ENCODE measurements at regions not wholly inside any gene's neighbourhood (a gene's known extent, or its start where the extent isn't known, plus 50 kb on each side); places are given as distances from the start of the nearest gene placed in this dataset.
"Not testable (repeated sequence)": the region's sequence is repeated elsewhere in the genome, so short reads cannot be mapped to it uniquely, and the experiment has no call there.

DNA sequence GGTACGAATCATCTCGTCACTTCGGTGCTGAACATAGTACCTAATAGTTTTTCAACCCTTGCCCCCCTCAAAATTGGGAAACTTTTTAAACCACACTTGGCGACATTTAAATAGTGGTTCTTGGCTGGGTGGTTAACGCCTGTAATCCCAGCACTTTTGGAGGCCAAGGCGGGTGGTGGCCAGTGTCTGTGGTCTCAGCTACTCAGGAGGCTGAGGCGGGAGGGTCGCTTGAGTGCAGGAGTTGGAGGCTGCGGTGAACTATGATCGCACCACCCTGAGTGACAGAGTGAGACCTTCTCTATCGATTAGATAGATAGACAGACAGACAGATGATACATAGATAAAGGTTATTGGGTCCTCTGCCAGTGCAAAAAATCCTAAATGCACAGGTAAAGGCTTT, 55.5 kb upstream of the RASAL2 start:
- Mint-ChIP-seq H3K27ac (peak overlapping the region in 5 of 7 donors; percentile 54 to 85 (median 70)), H3K36me3 (peaks cover 7 to 10% of the 10 kb centered on the region in 2 donors)

DNA sequence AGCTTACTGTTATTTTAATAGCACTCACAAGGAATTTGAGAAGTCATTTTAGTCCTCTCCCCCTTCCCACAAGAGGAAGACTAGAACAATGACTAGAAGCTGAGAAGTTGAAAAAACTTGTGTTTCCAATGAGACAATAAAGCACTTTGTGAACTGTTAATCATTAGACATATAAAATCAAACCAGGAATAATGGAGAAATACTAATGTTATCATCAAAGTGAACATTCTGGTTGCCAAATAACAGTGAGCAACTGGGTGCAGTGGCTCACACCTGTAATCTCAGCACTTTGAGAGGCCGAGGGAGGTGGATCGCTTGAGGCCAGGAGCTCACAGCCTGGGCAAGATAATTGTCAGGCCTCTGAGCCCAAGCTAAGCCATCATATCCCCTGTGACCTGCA, 54.0 kb upstream of the RASAL2 start:
- intact Hi-C loops (cut with micrococcal nuclease): loop anchor here (10.0 kb wide), 1 partner anchor 245 kb away; no protein-coding TSS in a partner anchor
- TF ChIP-seq, protein P1, sequence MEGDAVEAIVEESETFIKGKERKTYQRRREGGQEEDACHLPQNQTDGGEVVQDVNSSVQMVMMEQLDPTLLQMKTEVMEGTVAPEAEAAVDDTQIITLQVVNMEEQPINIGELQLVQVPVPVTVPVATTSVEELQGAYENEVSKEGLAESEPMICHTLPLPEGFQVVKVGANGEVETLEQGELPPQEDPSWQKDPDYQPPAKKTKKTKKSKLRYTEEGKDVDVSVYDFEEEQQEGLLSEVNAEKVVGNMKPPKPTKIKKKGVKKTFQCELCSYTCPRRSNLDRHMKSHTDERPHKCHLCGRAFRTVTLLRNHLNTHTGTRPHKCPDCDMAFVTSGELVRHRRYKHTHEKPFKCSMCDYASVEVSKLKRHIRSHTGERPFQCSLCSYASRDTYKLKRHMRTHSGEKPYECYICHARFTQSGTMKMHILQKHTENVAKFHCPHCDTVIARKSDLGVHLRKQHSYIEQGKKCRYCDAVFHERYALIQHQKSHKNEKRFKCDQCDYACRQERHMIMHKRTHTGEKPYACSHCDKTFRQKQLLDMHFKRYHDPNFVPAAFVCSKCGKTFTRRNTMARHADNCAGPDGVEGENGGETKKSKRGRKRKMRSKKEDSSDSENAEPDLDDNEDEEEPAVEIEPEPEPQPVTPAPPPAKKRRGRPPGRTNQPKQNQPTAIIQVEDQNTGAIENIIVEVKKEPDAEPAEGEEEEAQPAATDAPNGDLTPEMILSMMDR (IDR thresholded peaks at IDR 0.05): no peak
- Histone ChIP-seq H3K79me2 (ENCODE audit: insufficient read depth, low read length) (no peaks in the 10 kb centered on the region), H3K9ac (ENCODE audit: insufficient read depth, low read length, poor library complexity, severe bottlenecking) (no peak overlapping the region), H3K4me1 (ENCODE audit: control insufficient read depth in 1 of 2, insufficient read depth in 2 of 2, low read length in 2 of 2) (peaks cover 5 to 6% of the 10 kb centered on the region in 2 donors), H4K20me1 (ENCODE audit: insufficient read depth, low read length) (no peaks in the 10 kb centered on the region), H3K27me3 (ENCODE audit: control insufficient read depth in 2 of 2, insufficient read depth in 2 of 2, low read length in 2 of 2) (no peaks in the 10 kb centered on the region), H3K4me3 (replicated peaks in 1 of 3; ENCODE audit: low read depth in 2 of 3, low read length in 3 of 3) (no peak overlapping the region), H3K36me3 (replicated peaks in 1 of 2; ENCODE audit: control insufficient read depth in 1 of 2, insufficient read depth in 2 of 2, low read length in 2 of 2) (no peaks in the 10 kb centered on the region), H3K27ac (ENCODE audit: low read depth in 1 of 2, low read length in 2 of 2) (no peak overlapping the region), H3K9me3 (replicated peaks in 1 of 2; ENCODE audit: control insufficient read depth in 1 of 2, insufficient read depth in 1 of 2, low read length in 2 of 2) (peaks cover 0 to 3% of the 10 kb centered on the region in 2 donors), H2AFZ (ENCODE audit: insufficient read depth, low read depth, low read length, poor library complexity, severe bottlenecking) (no peak overlapping the region), H3K4me2 (replicated peaks; ENCODE audit: extremely low read depth, low read length, poor library complexity, severe bottlenecking) (no peak overlapping the region)
- peaks cover 0 to 4% (median 0%) of the 10 kb centered on the region in 7 donors for H3K9me3 Mint-ChIP-seq
- no peak overlapping the region for H3K4me3 Mint-ChIP-seq
- DNase-seq: no peak
- no peaks in the 10 kb centered on the region for H3K36me3 Mint-ChIP-seq
- peaks cover 7% of the 10 kb centered on the region for H3K4me1 Mint-ChIP-seq
- H3K27ac Mint-ChIP-seq: no peak overlapping the region
- H3K27me3 Mint-ChIP-seq (ENCODE audit: low read depth in 3 of 3): peaks cover 0 to 6% (median 0%) of the 10 kb centered on the region in 3 donors
- no CpG with 5 or more reads among the region's 2 CpGs for WGBS (ENCODE audit: insufficient coverage)

More for the DNA sequence above, 55.5 kb upstream of the RASAL2 start:
- no peak for DNase-seq
- H4K20me1 ChIP-seq (ENCODE audit: insufficient read depth, low read length): no peaks in the 10 kb centered on the region
- H3K27ac ChIP-seq (ENCODE audit: low read depth in 1 of 2, low read length in 2 of 2): peak overlapping the region in 1 of 2 donors; percentile 78
- no peaks in the 10 kb centered on the region for H3K27me3 ChIP-seq (ENCODE audit: control insufficient read depth in 2 of 2, insufficient read depth in 2 of 2, low read length in 2 of 2)
- H3K4me3 ChIP-seq (replicated peaks in 1 of 3; ENCODE audit: low read depth in 2 of 3, low read length in 3 of 3): peak overlapping the region; percentile 72 to 91 (median 72)
- H3K4me1 Mint-ChIP-seq: peaks cover 7% of the 10 kb centered on the region
- H3K9me3 ChIP-seq (replicated peaks in 1 of 2; ENCODE audit: control insufficient read depth in 1 of 2, insufficient read depth in 1 of 2, low read length in 2 of 2): no peaks in the 10 kb centered on the region
- peak overlapping the region; percentile 82 to 91 for H3K4me3 Mint-ChIP-seq
- peaks cover 0 to 6% (median 2%) of the 10 kb centered on the region in 3 donors for H3K27me3 Mint-ChIP-seq (ENCODE audit: low read depth in 3 of 3)
- peak overlapping the region; percentile 70 for H3K9ac ChIP-seq (ENCODE audit: insufficient read depth, low read length, poor library complexity, severe bottlenecking)
- no peaks in the 10 kb centered on the region for H3K36me3 ChIP-seq (replicated peaks in 1 of 2; ENCODE audit: control insufficient read depth in 1 of 2, insufficient read depth in 2 of 2, low read length in 2 of 2)
- H3K79me2 ChIP-seq (ENCODE audit: insufficient read depth, low read length): no peaks in the 10 kb centered on the region
- WGBS (ENCODE audit: insufficient coverage): 39% methylated on average over 4 of the region's 11 CpGs
- peaks cover 5 to 6% of the 10 kb centered on the region in 2 donors for H3K4me1 ChIP-seq (ENCODE audit: control insufficient read depth in 1 of 2, insufficient read depth in 2 of 2, low read length in 2 of 2)
- H3K4me2 ChIP-seq (replicated peaks; ENCODE audit: extremely low read depth, low read length, poor library complexity, severe bottlenecking): peak overlapping the region; percentile 91
- intact Hi-C loops (cut with micrococcal nuclease): loop anchor here (10.0 kb wide), 1 partner anchor 246 kb away; no protein-coding TSS in a partner anchor
- H2AFZ ChIP-seq (ENCODE audit: insufficient read depth, low read depth, low read length, poor library complexity, severe bottlenecking): peak overlapping the region; percentile 99
- TF ChIP-seq, protein P1 (IDR thresholded peaks at IDR 0.05): no peak
- H3K9me3 Mint-ChIP-seq: peaks cover 0 to 4% (median 0%) of the 10 kb centered on the region in 7 donors

DNA sequence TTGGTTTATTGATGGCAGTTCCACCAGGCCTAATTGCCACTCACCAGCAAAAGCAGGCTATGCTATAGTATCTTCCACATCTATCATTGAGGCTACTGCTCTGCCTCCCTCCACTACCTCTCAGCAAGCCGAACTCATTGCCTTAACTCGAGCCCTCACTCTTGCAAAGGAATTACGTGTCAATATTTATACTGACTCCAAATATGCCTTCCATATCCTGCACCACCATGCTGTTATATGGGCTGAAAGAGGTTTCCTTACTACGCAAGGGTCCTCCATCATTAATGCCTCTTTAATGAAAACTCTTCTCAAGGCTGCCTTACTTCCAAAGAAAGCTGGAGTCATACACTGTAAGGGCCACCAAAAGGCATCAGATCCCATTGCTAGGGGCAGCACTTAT, 50.0 kb upstream of the RASAL2 start:
- H3K9me3 Mint-ChIP-seq; H4K20me1 ChIP-seq (ENCODE audit: insufficient read depth, low read length); intact Hi-C loops (cut with micrococcal nuclease); H3K9ac ChIP-seq (ENCODE audit: insufficient read depth, low read length, poor library complexity, severe bottlenecking); H3K27me3 ChIP-seq (ENCODE audit: control insufficient read depth in 2 of 2, insufficient read depth in 2 of 2, low read length in 2 of 2); H3K79me2 ChIP-seq (ENCODE audit: insufficient read depth, low read length); H3K27me3 Mint-ChIP-seq (ENCODE audit: low read depth in 3 of 3); H3K4me1 ChIP-seq (ENCODE audit: control insufficient read depth in 1 of 2, insufficient read depth in 2 of 2, low read length in 2 of 2); H3K4me2 ChIP-seq (replicated peaks; ENCODE audit: extremely low read depth, low read length, poor library complexity, severe bottlenecking); H3K4me1 Mint-ChIP-seq; H3K27ac ChIP-seq (ENCODE audit: low read depth in 1 of 2, low read length in 2 of 2); H2AFZ ChIP-seq (ENCODE audit: insufficient read depth, low read depth, low read length, poor library complexity, severe bottlenecking); H3K4me3 ChIP-seq (replicated peaks in 1 of 3; ENCODE audit: low read depth in 2 of 3, low read length in 3 of 3); H3K36me3 ChIP-seq (replicated peaks in 1 of 2; ENCODE audit: control insufficient read depth in 1 of 2, insufficient read depth in 2 of 2, low read length in 2 of 2); H3K4me3 Mint-ChIP-seq; H3K27ac Mint-ChIP-seq; H3K36me3 Mint-ChIP-seq; H3K9me3 ChIP-seq (replicated peaks in 1 of 2; ENCODE audit: control insufficient read depth in 1 of 2, insufficient read depth in 1 of 2, low read length in 2 of 2); DNase-seq: not testable (repeated sequence)
- 83% methylated on average over 1 of the region's 4 CpGs for WGBS (ENCODE audit: insufficient coverage)

Measured in CD14-positive monocyte (primary cell).